ENCODE measurements at regions not wholly inside any gene's neighbourhood (a gene's known extent, or its start where the extent isn't known, plus 50 kb on each side); places are given as distances from the start of the nearest gene placed in this dataset.

DNA sequence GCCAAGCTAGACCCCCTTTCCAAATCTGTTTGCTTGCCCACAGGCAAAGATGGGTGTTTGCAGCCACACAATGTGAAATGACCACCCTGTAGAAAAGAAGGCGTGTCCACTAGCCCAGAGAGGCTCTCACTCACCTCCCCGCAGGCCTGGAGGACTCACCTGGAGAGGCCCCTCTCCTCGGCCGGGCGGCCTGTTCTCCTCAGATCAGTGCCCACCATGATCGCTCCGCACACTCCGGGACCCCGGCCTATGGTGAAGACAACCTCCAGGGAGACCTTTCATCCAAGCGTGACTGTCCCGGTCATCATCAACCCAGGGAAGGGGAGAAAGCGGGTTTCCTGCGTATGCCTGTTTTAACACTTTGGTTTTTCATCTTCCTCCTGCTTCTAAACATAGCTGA is 328.7 kb upstream of the SALL3 start:
- no peak for DNase-seq (ENCODE audit: low spot score)

DNA sequence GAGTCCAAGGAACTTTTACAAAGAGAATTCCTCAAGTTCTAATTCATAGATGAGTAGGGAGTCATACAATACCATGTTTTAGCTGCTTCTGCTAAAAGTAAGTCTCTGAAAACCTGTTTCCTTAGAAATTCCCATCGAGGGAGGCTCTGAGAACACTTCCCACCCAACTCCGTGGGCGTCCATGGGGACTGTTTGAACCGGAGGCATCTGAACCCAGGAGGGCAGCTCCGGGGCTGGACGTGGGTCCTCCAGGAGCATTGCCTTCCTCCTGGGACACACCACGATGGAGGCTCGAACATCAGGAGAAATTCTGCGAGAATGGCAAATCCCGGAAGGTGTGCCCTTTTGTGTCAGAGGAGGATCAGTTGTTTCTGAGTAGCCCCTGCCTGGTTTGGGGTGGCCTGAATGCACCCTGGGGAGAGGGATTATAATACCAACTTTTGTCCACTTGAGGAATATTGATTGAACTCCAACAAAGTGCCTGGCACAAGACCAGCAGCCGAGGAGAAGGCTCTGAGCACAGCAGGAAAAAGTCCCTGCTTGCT is 327.5 kb upstream of the SALL3 start:
- DNase-seq (ENCODE audit: low spot score) = no peak

DNA sequence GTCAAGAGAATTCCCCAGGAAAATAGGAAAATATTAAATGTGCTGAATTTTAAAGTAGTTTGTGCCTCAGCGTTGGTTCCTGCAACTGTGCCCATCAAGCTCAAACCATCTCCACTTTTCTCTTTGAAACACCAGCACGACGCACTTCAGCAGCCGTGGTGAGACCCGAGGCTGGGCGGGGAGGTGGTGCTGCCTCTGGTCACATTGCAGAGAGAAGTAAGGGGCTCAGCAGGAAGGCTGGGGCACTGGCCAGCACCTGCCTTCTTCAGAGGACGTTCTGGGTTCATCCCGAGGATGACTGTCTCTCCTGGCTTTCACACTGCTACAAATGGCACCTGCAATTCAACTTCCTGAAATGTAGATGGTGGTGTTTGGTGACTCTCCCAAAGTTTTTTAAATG is 323.7 kb upstream of the SALL3 start:
- no peak for DNase-seq (ENCODE audit: low spot score)

DNA sequence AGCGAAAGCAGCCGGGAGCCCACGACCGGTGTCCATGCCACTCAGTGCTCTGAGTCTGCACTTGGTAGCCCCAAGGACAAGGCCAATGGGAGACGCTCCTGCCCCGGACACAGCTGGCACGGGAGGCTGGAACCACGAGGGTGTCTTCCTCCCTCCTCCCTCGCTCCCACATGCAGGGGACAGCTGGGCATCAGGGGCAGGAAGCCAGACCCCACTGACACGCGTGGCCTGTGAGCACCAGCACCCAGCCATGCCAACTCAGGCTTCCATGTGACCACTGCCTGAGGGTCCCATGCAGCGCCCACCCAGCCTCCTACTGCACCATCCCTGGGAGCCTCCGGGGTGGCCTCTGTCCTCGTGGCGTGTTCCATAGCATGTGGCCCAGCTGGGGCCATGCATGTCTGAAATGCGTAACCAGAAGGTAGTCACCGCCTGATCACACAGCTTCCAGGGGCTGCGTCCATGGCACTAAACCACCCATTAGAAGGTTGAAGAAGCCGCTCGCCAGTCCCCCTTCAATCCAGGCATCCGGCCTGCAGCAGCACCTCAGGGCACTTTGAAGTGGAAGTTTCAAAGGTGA is 323.2 kb upstream of the SALL3 start:
- no peak for DNase-seq (ENCODE audit: low spot score)

DNA sequence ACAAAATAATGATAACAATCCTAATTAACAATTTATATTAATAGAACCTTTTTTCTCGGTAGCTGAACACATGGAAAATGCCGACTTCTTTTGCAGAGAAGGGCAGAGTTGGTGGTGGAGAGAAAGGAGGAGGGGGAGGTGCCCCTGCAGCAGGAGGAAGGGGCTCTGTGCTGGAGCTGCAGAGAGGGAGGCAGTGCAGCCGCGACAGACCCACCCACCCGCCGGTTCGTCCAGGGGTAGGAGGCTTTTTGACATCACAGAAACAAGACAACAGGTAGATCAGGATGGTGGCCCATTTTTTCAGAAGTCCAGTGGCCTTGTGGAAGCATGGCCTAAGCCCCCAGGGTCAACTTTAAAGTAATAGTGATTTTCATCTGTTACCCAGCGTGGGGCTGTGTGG is 321.1 kb upstream of the SALL3 start:
- no peak for DNase-seq (ENCODE audit: low spot score)

DNA sequence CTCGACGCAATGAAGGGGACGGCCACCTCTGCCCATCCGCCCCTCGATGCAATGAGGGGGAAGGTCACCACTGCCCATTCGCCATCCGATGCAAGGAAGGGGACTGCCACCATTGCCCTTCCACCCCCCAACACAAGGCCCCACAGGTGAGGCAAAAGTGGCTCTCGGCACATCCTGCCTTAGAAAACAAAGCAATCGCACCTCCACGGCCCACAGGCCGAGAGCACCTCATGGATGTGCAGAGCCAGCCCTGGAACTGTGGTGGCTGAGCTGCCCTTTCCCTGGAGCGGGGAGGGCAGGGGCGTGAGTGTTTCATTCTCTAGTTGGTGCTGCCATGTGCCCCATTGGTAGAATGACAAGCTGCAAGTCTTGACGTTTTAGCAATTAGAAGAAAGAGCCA is 320.6 kb upstream of the SALL3 start:
- no peak for DNase-seq (ENCODE audit: low spot score)

DNA sequence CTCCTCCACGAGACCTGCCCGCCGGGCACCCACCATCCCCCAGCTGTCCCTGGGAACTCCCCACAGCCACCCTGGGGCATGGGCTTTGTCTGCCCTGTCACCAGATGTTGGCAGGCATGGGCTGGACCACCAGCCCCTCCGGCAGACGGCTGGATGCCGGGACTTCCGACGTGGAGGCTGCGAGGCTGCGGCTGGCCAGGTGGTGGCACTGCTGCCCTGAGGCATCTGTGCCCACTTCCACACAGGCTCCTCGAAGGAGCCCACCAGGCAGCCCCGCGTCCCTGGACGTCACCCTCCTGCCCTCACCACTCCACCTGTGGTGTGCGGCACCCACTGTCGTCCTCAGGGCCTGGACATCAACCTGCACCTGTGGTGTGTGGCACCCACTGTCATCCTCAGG is 319.9 kb upstream of the SALL3 start:
- DNase-seq (ENCODE audit: low spot score) = no peak

DNA sequence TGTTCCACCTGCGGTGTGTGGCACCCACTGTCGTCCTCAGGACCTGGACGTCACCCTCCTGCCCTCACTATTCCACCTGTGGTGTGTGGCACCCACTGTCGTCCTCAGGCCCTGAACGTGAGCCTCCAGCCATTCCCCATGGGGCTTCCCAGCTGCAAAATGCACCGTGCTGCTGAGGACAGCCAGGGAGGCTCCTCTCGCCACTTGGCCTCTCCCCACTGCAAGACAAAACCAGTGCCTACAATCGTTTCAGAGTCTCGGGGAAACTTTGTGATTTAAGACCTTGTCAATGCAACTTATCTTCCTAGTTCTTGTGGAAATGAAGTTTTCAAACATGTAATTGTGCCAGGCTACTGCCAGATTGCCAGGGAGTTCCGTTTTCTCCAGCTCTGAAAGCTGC is 319.3 kb upstream of the SALL3 start:
- DNase-seq (ENCODE audit: low spot score) = no peak

DNA sequence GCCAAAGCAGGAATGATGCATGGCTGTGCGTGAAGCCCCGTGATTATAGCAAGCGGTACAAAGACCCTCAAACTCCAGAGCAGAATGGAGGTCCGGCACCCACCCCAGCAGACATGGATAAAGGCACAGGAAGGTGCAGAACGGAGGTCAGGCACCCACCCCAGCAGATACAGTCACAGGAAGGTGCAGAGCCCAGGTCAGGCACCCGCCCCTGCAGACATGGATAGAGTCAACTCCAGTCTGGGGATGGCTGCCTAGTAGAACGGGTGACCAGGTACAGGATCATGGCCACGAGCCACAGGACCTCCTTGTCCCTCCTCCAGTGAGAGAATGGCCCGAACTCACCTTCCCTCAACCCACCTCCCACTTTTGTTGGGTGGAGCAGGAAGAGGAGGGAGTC is 318.3 kb upstream of the SALL3 start:
- DNase-seq (ENCODE audit: low spot score) = no peak

DNA sequence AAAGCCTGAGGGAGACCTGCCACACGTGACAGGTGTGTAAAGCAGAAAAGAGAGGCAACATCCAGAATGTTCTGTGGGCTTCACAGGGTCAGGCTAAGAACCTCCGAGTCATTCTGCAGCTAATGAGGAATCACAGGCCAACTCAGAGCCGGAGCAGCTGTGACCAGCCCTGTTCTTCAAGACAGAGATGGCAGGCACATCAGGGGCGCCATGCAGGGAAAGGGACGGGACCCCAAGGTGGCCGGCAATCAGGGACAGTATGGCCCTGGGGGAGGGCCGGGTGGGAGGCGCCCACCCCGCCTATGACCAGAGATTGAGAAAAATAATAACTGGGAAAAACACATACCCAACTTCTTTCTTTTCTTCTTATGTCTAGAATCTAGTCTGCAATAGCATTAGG is 316.7 kb upstream of the SALL3 start:
- no peak for DNase-seq (ENCODE audit: low spot score)

DNA sequence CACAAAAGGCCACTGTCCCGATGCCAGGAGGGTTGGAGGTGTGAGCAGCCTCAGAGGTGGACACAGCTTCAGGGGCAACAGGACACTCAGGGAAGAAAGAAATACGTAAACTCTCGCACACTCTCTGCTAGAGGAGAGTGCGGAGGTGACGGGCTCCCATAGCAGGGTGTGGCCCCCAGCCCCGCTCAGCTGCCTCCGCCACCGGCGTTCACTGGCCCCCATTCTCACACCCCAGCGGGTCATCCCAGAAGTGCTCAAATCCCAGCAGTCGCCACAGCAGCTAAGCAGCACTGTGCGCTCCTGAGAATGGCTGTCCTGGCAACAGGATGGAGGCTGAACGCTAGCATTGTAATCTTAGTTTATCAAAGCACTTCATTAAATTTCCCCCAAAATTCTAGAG is 315.6 kb upstream of the SALL3 start:
- no peak for DNase-seq (ENCODE audit: low spot score)

DNA sequence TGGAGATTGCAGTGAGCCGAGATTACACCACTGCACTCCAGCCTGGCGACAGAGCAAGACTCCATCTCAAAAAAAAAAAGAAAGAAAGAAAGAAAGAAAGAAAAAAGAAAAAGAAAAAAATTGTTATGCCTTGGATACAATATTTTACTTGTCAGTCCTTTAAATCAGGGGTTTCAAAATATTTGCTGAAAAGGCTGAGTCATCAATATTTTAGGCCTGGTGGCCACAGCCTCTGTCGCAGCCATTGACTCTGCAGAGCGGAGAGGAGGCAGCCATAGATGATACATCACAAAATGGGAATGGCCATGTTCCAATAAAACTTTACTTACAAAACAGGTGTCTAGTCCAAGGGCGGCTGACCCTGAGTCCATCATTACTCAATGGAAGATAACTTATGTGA is 314.8 kb upstream of the SALL3 start:
- no peak for DNase-seq (ENCODE audit: low spot score)

DNA sequence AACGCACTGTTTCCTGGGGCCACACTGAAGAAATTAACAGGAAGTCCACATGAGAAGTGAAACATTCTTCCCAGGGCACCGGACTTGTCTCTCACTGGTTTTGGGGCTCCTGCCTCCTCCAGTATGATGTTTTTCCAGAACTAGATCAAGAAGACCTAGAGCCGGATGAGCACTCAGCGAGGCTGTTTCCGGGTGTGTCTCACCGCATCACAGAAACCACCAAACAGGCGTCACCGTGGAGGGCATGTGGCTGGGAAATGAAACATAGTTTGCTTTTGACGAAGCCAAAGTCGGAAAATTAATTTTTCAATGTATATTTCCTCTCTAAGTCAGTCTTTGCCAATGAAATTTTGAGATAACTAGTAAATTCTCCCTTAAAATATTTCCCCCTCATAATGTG is 314.0 kb upstream of the SALL3 start:
- no peak for DNase-seq (ENCODE audit: low spot score)

DNA sequence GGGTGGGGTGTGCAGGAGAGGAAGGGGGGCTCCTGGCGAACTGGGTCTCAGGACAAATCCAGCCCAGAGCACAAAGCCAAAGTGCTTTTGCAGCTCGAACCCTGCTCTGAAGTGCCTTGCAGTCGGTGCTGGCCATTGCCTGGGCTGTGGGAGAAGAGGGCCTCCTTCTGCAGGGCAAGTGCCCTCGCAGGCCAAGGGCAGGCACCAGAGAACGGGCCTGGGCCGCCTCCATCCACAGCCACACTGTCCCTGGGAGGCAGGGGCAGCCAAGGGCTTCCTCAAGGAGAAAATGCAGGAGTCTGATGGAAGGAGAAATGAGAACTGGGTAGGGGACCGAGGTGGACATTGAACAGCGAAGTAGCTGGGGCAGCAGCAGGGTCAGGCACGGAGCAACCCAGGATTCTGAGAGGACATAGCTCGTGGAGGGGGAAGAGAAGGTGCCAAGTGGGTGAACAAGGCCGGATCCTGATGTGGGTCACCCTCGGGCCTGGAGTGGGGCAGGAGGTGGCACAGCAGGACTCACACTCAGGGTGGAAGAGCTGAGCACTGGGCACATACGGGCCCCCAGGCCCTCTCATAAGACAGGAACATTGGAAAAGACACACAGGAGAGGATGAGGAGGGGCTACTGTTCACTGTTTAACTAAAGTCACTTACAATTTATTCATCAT is 312.8 kb upstream of the SALL3 start:
- DNase-seq (ENCODE audit: low spot score) = no peak

DNA sequence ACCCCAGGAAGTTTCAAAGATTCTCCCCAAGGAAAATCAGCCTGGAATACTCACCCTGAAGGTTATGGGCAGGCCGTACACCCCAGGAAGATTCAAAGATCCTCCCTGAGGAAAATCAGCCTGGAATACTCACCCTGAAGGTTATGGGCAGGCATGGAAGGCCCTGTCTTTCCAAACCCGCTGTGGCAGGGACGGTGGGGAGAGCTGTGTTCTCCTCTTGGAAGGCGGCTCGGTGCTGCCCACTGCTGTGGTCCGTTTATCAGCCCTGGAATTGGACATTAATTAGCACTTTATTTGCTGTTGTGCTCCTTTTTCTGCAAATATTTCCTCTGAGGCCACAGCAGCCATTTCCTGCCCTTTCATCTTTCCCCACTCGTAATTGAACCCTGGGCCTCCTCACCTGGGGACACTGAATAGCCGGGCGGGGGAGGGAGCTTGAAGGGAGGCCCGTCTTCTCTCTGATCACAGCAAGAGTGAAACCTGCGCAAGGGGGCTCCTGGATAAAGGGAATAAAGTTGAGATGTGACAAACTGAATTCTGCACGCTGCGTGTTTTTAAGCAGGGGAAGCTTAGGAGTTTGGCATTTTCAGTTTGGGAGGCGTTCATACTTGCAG is 308.7 kb upstream of the SALL3 start:
- DNase-seq (ENCODE audit: low spot score) = no peak

DNA sequence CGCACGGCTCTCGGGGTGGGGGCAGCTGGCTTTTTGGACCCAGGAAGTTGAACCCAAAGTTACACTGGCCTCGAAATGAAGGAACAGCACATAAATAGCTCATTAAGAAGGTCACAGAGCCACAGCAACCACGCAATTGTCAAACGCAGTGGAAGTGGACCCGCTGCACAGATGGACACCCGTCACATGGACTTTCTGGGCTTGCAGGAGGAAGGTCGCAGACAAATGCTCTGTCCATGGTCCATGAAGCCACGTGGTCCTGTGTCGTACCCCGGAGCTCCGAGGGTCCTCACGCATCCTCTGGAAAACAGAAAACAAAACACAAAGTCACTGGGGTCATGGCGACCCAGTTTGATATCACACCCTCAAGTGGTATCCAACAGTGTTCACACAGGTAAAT is 308.1 kb upstream of the SALL3 start:
- no peak for DNase-seq (ENCODE audit: low spot score)

DNA sequence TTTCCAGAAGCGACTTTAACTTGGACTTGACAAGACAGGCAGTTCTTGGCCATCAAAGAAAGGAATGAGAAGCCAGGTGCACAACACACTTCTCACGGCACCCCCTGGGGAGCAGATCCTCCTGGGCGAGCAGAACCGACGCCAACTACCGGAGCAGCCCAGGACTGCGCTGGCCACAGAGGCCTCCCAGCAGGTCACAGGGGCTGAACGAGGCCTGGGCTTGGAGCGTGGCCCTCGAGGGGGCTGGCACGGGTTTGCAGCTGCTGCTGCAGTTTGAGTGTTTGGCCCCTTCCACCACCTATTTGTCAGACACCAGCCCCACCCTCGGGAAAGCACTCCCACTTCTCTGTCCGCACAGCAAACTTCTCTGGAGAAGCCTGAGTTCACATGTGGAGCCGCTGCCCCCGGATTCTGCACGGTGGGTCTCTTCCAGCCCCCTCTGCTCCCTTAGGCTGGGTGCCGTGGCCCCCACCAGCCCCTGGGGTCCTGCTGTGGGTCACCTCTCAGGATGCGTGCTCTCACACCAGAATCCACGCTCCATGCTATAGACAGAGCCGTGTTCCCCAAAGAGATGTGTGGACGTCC is 306.7 kb upstream of the SALL3 start:
- no peak for DNase-seq (ENCODE audit: low spot score)

DNA sequence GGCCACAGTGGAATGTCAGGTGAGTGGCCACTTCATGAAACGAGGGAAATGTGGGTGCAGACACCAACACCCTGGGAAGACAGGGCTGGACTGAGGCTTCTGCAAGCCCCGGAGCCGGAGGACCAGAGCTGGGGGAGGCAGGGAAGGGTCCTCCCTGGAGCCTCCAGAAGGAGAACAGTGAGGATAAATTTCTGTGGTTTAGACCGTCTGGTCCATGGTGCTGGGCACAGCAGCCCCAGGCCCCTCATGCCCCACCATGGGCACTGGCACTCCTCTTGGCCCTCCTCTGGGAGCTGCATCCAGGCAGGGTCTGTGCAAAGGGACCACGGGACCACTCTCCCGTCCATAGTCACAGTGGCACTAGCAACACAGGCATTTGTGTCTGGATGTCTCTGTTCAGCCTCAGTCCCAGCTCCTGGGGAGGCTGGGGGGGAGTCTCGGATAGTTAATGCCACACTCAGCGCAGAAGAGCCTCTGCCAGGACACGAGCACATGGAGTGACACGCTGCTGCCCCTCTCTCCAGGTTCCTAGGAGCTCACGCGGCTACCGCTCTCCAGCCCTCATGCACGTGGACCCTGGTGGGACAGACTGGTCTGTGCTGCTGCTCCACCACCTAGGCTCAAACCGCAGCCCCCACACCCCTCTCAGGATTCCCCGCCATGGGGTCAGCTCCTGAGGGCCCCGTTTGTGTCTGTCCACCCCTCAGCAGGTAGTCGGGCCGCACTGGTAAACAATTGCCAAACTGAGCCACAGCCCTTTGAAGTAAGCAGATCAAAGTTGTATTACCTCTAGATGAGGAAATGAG is 305.9 kb upstream of the SALL3 start:
- no peak for DNase-seq (ENCODE audit: low spot score)

DNA sequence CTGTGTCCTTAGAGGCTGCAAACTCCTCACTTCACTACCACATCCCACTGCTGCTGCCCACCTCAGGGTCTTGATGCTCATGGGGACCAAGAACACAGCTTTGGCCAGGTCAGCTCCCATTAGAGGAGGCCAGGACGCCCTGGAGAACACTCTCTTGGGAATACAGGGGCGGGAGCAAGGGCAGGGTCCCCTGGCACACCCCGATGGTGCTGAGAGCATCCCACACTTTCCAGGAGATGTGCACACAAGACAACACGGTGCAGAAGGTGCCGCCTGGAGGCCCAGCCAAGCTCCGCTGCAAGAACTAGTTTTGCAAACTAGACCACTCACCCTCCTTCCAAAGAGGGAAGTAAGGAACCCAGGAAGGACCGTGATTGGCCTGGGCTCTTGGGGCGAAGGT is 304.4 kb upstream of the SALL3 start:
- DNase-seq (ENCODE audit: low spot score) = no peak

DNA sequence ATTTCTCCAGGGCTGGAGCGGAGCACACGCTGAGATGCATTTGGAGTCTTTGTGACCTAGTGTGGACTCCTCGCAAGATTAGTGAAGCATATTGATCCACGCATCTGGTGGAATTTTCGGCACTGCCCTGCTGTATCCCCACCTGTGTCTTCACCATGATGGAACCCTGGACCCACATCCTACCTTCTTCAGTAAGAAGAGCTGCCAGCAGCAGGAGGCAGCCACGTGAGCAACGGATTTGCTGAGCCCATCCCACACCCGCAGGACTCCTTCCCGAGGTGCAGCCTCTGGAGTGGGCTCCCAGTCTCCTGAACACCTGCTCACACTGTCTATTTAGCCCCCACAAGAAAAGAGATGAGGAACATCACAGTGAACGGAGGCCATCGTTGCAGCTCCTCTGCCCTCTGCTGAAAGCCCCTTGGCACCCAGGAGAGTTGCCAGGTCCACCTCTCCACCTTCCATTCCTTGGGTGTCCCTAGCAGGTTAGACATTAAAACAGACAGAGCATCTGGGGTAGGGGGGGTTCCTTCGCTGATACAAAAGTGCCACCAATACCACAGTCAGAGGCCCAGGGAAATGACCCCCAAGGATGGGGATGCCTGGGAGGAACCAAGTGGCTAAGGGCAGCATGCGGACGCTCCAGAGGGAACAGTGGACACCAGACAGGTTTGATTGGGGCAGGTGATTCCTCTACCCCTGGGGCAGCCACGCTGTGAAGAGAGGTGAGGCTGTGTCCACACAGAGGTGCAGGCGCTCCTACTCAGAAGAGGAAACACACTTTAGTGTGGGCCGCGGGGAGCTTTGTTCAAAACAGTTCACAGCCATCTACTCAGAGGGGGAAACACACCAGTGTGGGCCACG is 302.8 kb upstream of the SALL3 start:
- no peak for DNase-seq (ENCODE audit: low spot score)

DNA sequence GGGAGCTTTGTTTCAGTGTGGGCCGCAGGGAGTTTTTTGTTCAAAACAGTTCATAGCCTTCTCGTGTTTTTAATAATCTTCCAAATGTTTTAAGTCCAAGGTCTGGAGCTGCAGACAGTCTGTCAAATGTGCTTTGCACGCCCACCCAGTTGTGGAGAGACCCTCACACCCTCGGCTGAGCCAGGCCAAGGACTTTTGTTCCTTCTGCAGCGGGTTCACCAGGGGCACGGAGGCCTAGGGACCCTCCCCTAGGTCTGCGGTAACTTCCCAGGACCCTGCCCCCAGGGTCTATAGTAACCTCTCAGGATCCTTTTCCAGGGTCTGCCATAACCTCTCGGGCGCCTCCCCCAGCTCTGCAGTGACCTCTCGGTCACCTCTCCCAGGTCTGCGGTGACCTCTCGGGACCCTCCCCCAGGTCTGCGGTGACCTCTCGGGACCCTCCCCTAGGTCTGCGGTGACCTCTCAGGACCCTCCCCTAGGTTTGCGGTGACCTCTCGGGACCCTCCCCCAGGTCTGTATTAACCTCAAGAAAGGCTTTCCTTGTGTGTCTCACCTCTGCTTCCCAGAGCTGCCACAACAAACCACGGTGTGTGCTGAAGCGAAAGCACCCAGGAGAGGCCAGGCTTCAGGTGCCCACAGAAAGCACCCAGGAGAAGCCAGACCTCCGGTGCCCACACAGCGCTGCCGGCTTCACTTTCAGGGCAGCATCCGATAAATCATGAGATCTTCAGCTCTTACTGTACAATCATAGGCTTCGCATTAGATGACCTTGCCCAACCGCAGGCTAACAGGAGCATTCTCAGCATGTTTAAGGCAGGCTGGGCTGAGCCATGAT is 301.9 kb upstream of the SALL3 start:
- no peak for DNase-seq (ENCODE audit: low spot score)

Measured in globus pallidus (tissue), 1 donor.